PFSK-1 (cell line): ENCODE measurements at regions not wholly inside any gene's neighbourhood (a gene's known extent, or its start where the extent isn't known, plus 50 kb on each side); places are given as distances from the start of the nearest gene placed in this dataset.

Experiments used
- FOXP2 ChIP-seq: optimal IDR thresholded peaks from 2 replicates; pipeline ENCODE3; 2011; ENCODE audit warnings: borderline replicate concordance, control low read depth, inconsistent platforms; ENCODE audit not compliant: insufficient read depth; ENCODE audit errors: extremely low read length, extremely low read depth
- POLR2AphosphoS5 ChIP-seq: IDR thresholded peaks from 2 replicates; pipeline ENCODE4 v1.6.1; 2012; ENCODE audit warnings: low read depth, mild to moderate bottlenecking, control low read depth, low read length, moderate library complexity
- REST ChIP-seq, 2 experiments: IDR thresholded peaks; 2 replicates each; pipeline versions ENCODE4 v1.6.1 to v1.8.0; 2011 to 2012; ENCODE audit warnings: low read depth in 2 of 2, low read length in 2 of 2, control low read depth in 1 of 2, inconsistent platforms in 1 of 2, mild to moderate bottlenecking in 1 of 2, moderate library complexity in 1 of 2; ENCODE audit not compliant: insufficient read depth in 1 of 2
- SIN3A ChIP-seq: IDR thresholded peaks from 2 replicates; pipeline ENCODE4 v1.6.1; 2012; ENCODE audit warnings: mild to moderate bottlenecking, low read length, moderate library complexity, borderline replicate concordance; ENCODE audit not compliant: insufficient read depth
- TAF1 ChIP-seq: IDR thresholded peaks from 2 replicates; pipeline ENCODE4 v1.6.1; 2012; ENCODE audit warnings: low read length, control low read depth, borderline replicate concordance; ENCODE audit not compliant: insufficient read depth

- TF ChIP-seq POLR2AphosphoS5 (no peak), REST (IDR thresholded peaks at IDR 0.05; ENCODE audit: insufficient read depth in 1 of 2, low read depth in 2 of 2, low read length in 2 of 2) (no peak), TAF1 (no peak), SIN3A (no peak), FOXP2 (no peak)
These were observed 326.8 kb upstream of the KLF12 start for GRCh38 chr13:74461011-74461410.
